H9 (cell line): ENCODE measurements at regions not wholly inside any gene's neighbourhood (a gene's known extent, or its start where the extent isn't known, plus 50 kb on each side); places are given as distances from the start of the nearest gene placed in this dataset.

Experiments
- DNase-seq: peaks from one replicate; pipeline ENCODE4 v3.0.0-alpha.2; 2017
- H2AFZ ChIP-seq: one replicate; pipeline ENCODE4 v1.6.1; 2013; ENCODE audit warnings: mild to moderate bottlenecking, low read length, control low read depth, moderate library complexity
- H2AK5ac ChIP-seq: 2 replicates; pipeline ENCODE4 v1.6.1; 2013; ENCODE audit warnings: low read length, control low read depth, mixed read lengths; ENCODE audit not compliant: insufficient read length
- H2BK120ac ChIP-seq: one replicate; pipeline ENCODE4 v1.6.1; 2013; ENCODE audit warnings: low read depth, mild to moderate bottlenecking, low read length, control low read depth, inconsistent platforms; ENCODE audit not compliant: poor library complexity, severe bottlenecking
- H2BK12ac ChIP-seq: 2 replicates; pipeline ENCODE4 v1.6.1; 2013; ENCODE audit warnings: low read length, control low read depth, mixed read lengths, low read depth; ENCODE audit not compliant: insufficient read length
- H2BK15ac ChIP-seq: 2 replicates; pipeline ENCODE4 v1.6.1; 2013; ENCODE audit warnings: low read depth, low read length, control low read depth
- H2BK20ac ChIP-seq: one replicate; pipeline ENCODE4 v1.6.1; 2013; ENCODE audit warnings: low read depth, mild to moderate bottlenecking, low read length, control low read depth, inconsistent platforms; ENCODE audit not compliant: poor library complexity, severe bottlenecking
- H2BK5ac ChIP-seq: 2 replicates; pipeline ENCODE4 v1.6.1; 2013; ENCODE audit warnings: low read length, control low read depth, mixed read lengths; ENCODE audit not compliant: insufficient read length
- H3K14ac ChIP-seq: 2 replicates; pipeline ENCODE4 v1.6.1; 2013; ENCODE audit warnings: low read length, control low read depth; ENCODE audit not compliant: insufficient read depth
- H3K18ac ChIP-seq: 2 replicates; pipeline ENCODE4 v1.6.1; 2013; ENCODE audit warnings: low read depth, mild to moderate bottlenecking, mixed read lengths, low read length, control low read depth; ENCODE audit not compliant: insufficient read length
- H3K23ac ChIP-seq: 2 replicates; pipeline ENCODE4 v1.6.1; 2013; ENCODE audit warnings: low read length, control low read depth, mixed read lengths, low read depth; ENCODE audit not compliant: insufficient read length
- H3K23me2 ChIP-seq: 2 replicates; pipeline ENCODE4 v1.6.1; 2013; ENCODE audit warnings: low read depth, mild to moderate bottlenecking, mixed read lengths, low read length, control low read depth; ENCODE audit not compliant: insufficient read length, poor library complexity, severe bottlenecking
- H3K27ac ChIP-seq: 2 replicates; pipeline ENCODE4 v1.5.1; 2013; ENCODE audit warnings: low read length, control low read depth, mixed read lengths, low read depth; ENCODE audit not compliant: insufficient read length
- H3K27me3 ChIP-seq: 2 replicates; pipeline ENCODE4 v1.6.1; 2013; ENCODE audit warnings: low read length, control low read depth, inconsistent platforms; ENCODE audit not compliant: insufficient read depth
- H3K4ac ChIP-seq: 2 replicates; pipeline ENCODE4 v1.6.1; 2013; ENCODE audit warnings: low read depth, mild to moderate bottlenecking, control low read depth, inconsistent platforms, low read length, moderate library complexity
- H3K4me1 ChIP-seq: 2 replicates; pipeline ENCODE4 v1.6.1; 2013; ENCODE audit warnings: low read length, control low read depth, inconsistent platforms; ENCODE audit not compliant: insufficient read depth
- H3K4me2 ChIP-seq: 2 replicates; pipeline ENCODE4 v1.6.1; 2013; ENCODE audit warnings: low read length, control low read depth, mixed read lengths; ENCODE audit not compliant: insufficient read length, insufficient read depth
- H3K56ac ChIP-seq: 2 replicates; pipeline ENCODE4 v1.6.1; 2013; ENCODE audit warnings: low read depth, mild to moderate bottlenecking, mixed read lengths, low read length, control low read depth; ENCODE audit not compliant: insufficient read length
- H3K79me1 ChIP-seq: 2 replicates; pipeline ENCODE4 v1.6.1; 2013; ENCODE audit warnings: low read depth, mild to moderate bottlenecking, moderate library complexity, low read length, control low read depth, inconsistent platforms; ENCODE audit not compliant: insufficient read depth, poor library complexity, severe bottlenecking
- H3K79me2 ChIP-seq: 2 replicates; pipeline ENCODE4 v1.6.1; 2013; ENCODE audit warnings: low read length, control low read depth, inconsistent platforms; ENCODE audit not compliant: insufficient read depth
- H3K9ac ChIP-seq: 2 replicates; pipeline ENCODE4 v1.6.1; 2013; ENCODE audit warnings: low read length, control low read depth, mixed read lengths; ENCODE audit not compliant: insufficient read length; ENCODE audit errors: extremely low read depth
- H3K9me3 ChIP-seq: one replicate; pipeline ENCODE4 v1.6.1; 2013; ENCODE audit warnings: low read depth, low read length, inconsistent platforms; ENCODE audit not compliant: control insufficient read depth
- H3T11ph ChIP-seq: one replicate; pipeline ENCODE4 v1.6.1; 2013; ENCODE audit warnings: mild to moderate bottlenecking, low read length, control low read depth, inconsistent platforms
- H4K20me1 ChIP-seq: one replicate; pipeline ENCODE4 v1.6.1; 2013; ENCODE audit not compliant: control insufficient read depth, insufficient read length, insufficient read depth
- H4K5ac ChIP-seq: 2 replicates; pipeline ENCODE4 v1.6.1; 2013; ENCODE audit warnings: low read depth, mild to moderate bottlenecking, mixed read lengths, low read length, control low read depth; ENCODE audit not compliant: insufficient read length
- H4K8ac ChIP-seq: replicated peaks from 2 replicates; pipeline ENCODE4 v1.6.1; 2013; ENCODE audit warnings: low read length, control low read depth, mixed read lengths, low read depth; ENCODE audit not compliant: insufficient read length
- H4K91ac ChIP-seq: 2 replicates; pipeline ENCODE4 v1.6.1; 2013; ENCODE audit warnings: low read depth, mild to moderate bottlenecking, moderate library complexity, mixed read lengths, low read length, control low read depth; ENCODE audit not compliant: insufficient read length
- H3K27ac Mint-ChIP-seq, 3 experiments: 2 replicates in 2 of 3; 3 replicates in 1 of 3; pipeline ENCODE4 v1.8.0; 2020 to 2021; ENCODE audit warnings: mixed read lengths in 3 of 3, mild to moderate bottlenecking in 1 of 3, moderate library complexity in 1 of 3
- H3K27me3 Mint-ChIP-seq: 2 replicates; pipeline ENCODE4 v1.8.0; 2021; ENCODE audit warnings: low read depth, mild to moderate bottlenecking, moderate library complexity, mixed read lengths
- H3K36me3 Mint-ChIP-seq, 3 experiments: 2 replicates in 2 of 3; 3 replicates in 1 of 3; pipeline ENCODE4 v1.8.0; 2020 to 2021; ENCODE audit warnings: low read depth in 3 of 3, mixed read lengths in 3 of 3; ENCODE audit not compliant: insufficient read depth in 1 of 3
- H3K4me1 Mint-ChIP-seq, 2 experiments: 2 replicates each; pipeline ENCODE4 v1.8.0; 2020; ENCODE audit warnings: mixed read lengths in 2 of 2
- H3K4me3 Mint-ChIP-seq, 2 experiments: 2 replicates in 1 of 2; 3 replicates in 1 of 2; pipeline ENCODE4 v1.8.0; 2020 to 2021; ENCODE audit warnings: mild to moderate bottlenecking in 2 of 2, mixed read lengths in 2 of 2, moderate library complexity in 1 of 2
- H3K9me3 Mint-ChIP-seq, 2 experiments: 2 replicates in 1 of 2; 3 replicates in 1 of 2; pipeline ENCODE4 v1.8.0; 2020; ENCODE audit warnings: mild to moderate bottlenecking in 2 of 2, mixed read lengths in 2 of 2, moderate library complexity in 1 of 2
- CTCF ChIP-seq: fragments of 200-600 bp; sonication (generic); conservative IDR thresholded peaks from 3 replicates; pipeline ENCODE4 v1.8.0; 2021; ENCODE audit warnings: antibody characterized with exemption, mild to moderate bottlenecking
- WGBS: extraction: QIAGEN DNeasy Blood & Tissue Kit; methylation state at CpG from one replicate; pipeline ENCODE4 v1.1.7; 2013; ENCODE audit warnings: missing lambda C conversion rate, low lambda C conversion rate, mixed read lengths; ENCODE audit not compliant: insufficient read length; ENCODE audit errors: extremely low coverage; 5-methylcytosine and 5-hydroxymethylcytosine counted together

- no peak for DNase-seq
- Histone ChIP-seq H2AK5ac (no peak overlapping the region), H3K4ac (no peak overlapping the region), H3K27ac (no peak overlapping the region), H3K23me2 (no peaks in the 10 kb centered on the region), H2BK15ac (no peak overlapping the region), H3K56ac (no peak overlapping the region), H4K91ac (no peak overlapping the region), H3K27me3 (no peaks in the 10 kb centered on the region), H3K4me1 (no peaks in the 10 kb centered on the region; the same call in 1 of the 2 replicates), H4K5ac (no peak overlapping the region), H4K20me1 (no peaks in the 10 kb centered on the region), H2BK12ac (no peak overlapping the region), H2BK5ac (no peak overlapping the region), H3K79me1 (no peaks in the 10 kb centered on the region), H3K4me2 (no peak overlapping the region), H2BK120ac (no peak overlapping the region), H3K14ac (no peak overlapping the region), H3K23ac (no peak overlapping the region), H3K79me2 (0 out of 2 replicates have a peak, but pooled peaks cover 2% of the 10 kb centered on the region), H3K18ac (no peak overlapping the region), H3K9ac (no peak overlapping the region), H3T11ph (no peak overlapping the region), H2AFZ (no peak overlapping the region), H3K9me3 (no peaks in the 10 kb centered on the region), H2BK20ac (no peak overlapping the region), H4K8ac (no peak overlapping the region)
- no peak overlapping the region for H3K27ac Mint-ChIP-seq
- no CpG with 5 or more reads among the region's 3 CpGs for WGBS
- peaks cover 0 to 9% (median 5%) of the 10 kb centered on the region in 3 experiments; a peak in 3 of 7 replicates for H3K36me3 Mint-ChIP-seq
- no peak for TF ChIP-seq CTCF
- no peaks in the 10 kb centered on the region for H3K4me1 Mint-ChIP-seq
- no peaks in the 10 kb centered on the region for H3K9me3 Mint-ChIP-seq
- H3K27me3 Mint-ChIP-seq: no peaks in the 10 kb centered on the region
- H3K4me3 Mint-ChIP-seq: no peak overlapping the region
Observed at GRCh38 chr2:167368371-167368770, 480.1 kb downstream of the XIRP2 start.
